GM23338 (cell line): ENCODE measurements at regions not wholly inside any gene's neighbourhood (a gene's known extent, or its start where the extent isn't known, plus 50 kb on each side); places are given as distances from the start of the nearest gene placed in this dataset.

Experiments used
- ATAC-seq: fragments of 200-7000 bp; cut with Tn5 transposase; 3 replicates; pipeline ENCODE4 v1.9.1; 2020
- DNase-seq: peaks from one replicate; pipeline ENCODE4 v3.0.0-alpha.2; 2015; ENCODE audit warnings: low spot score
- H2AFZ ChIP-seq: fragments of 200-600 bp; sonication (generic); 2 replicates; pipeline ENCODE4 v1.8.0; 2016; ENCODE audit warnings: antibody characterized with exemption, mild to moderate bottlenecking, moderate library complexity
- H3F3A ChIP-seq: fragments of 200-600 bp; sonication (generic); replicated peaks from 2 replicates; pipeline ENCODE4 v1.8.0; 2017; ENCODE audit warnings: antibody characterized with exemption, mixed run types, low read depth
- H3K27ac ChIP-seq: fragments of 200-600 bp; sonication (generic); 2 replicates; pipeline ENCODE4 v1.6.1; 2016; ENCODE audit warnings: low read depth
- H3K27me3 ChIP-seq: fragments of 200-600 bp; sonication (generic); 2 replicates; pipeline ENCODE4 v1.8.0; 2016; ENCODE audit warnings: mild to moderate bottlenecking, mixed run types, moderate library complexity; ENCODE audit not compliant: insufficient read depth
- H3K36me3 ChIP-seq: fragments of 200-600 bp; sonication (generic); 2 replicates; pipeline ENCODE4 v1.8.0; 2016; ENCODE audit warnings: mild to moderate bottlenecking; ENCODE audit not compliant: insufficient read depth
- H3K4me1 ChIP-seq: fragments of 200-600 bp; sonication (generic); 2 replicates; pipeline ENCODE4 v1.8.0; 2016; ENCODE audit warnings: mild to moderate bottlenecking, moderate library complexity; ENCODE audit not compliant: insufficient read depth
- H3K4me2 ChIP-seq: fragments of 200-600 bp; sonication (generic); 2 replicates; pipeline ENCODE4 v1.7.1; 2017; ENCODE audit warnings: mixed run types
- H3K4me3 ChIP-seq: fragments of 200-600 bp; sonication (generic); 2 replicates; pipeline ENCODE4 v1.6.1; 2016; ENCODE audit warnings: mixed run types
- H3K79me2 ChIP-seq: fragments of 200-600 bp; sonication (generic); replicated peaks from 2 replicates; pipeline ENCODE4 v1.8.0; 2017; ENCODE audit warnings: mild to moderate bottlenecking; ENCODE audit not compliant: insufficient read depth
- H3K9me2 ChIP-seq: fragments of 200-600 bp; sonication (generic); 2 replicates; pipeline ENCODE4 v1.8.0; 2017; ENCODE audit not compliant: insufficient read depth
- H4K20me1 ChIP-seq: fragments of 200-600 bp; sonication (generic); replicated peaks from 2 replicates; pipeline ENCODE4 v1.8.0; 2017; ENCODE audit warnings: mild to moderate bottlenecking; ENCODE audit not compliant: insufficient read depth
- H3K27ac Mint-ChIP-seq: 2 replicates; pipeline ENCODE4 v1.8.0; 2020; ENCODE audit warnings: inconsistent platforms, mild to moderate bottlenecking, moderate library complexity, mixed read lengths
- H3K27me3 Mint-ChIP-seq: 3 replicates; pipeline ENCODE4 v1.8.0; 2022; ENCODE audit warnings: low read depth, mild to moderate bottlenecking, moderate library complexity, mixed read lengths, inconsistent platforms; ENCODE audit not compliant: insufficient read depth, poor library complexity
- H3K36me3 Mint-ChIP-seq: 3 replicates; pipeline ENCODE4 v1.8.0; 2021; ENCODE audit warnings: low read depth, mild to moderate bottlenecking, inconsistent platforms, moderate library complexity, mixed read lengths
- H3K4me1 Mint-ChIP-seq: 3 replicates; pipeline ENCODE4 v1.8.0; 2020; ENCODE audit warnings: mild to moderate bottlenecking, inconsistent platforms, mixed read lengths
- H3K4me3 Mint-ChIP-seq: 3 replicates; pipeline ENCODE4 v1.8.0; 2021; ENCODE audit warnings: moderate library complexity, mild to moderate bottlenecking, inconsistent platforms, mixed read lengths
- H3K9me3 Mint-ChIP-seq: 3 replicates; pipeline ENCODE4 v1.8.0; 2020; ENCODE audit warnings: moderate library complexity, mild to moderate bottlenecking, inconsistent platforms, mixed read lengths
- CREB1 ChIP-seq: fragments of 250-450 bp; sonication (Bioruptor Pico); IDR thresholded peaks from 2 replicates; pipeline ENCODE4 v1.5.0; 2020; ENCODE audit warnings: low read depth, mild to moderate bottlenecking, moderate library complexity
- CTCF ChIP-seq, 2 experiments: fragments of 200-600 bp in 1 of 2; sonication (generic) in 1 of 2; conservative IDR thresholded peaks; 2 replicates each; pipeline versions ENCODE4 v1.5.1 to v1.6.1; 2016 to 2017; ENCODE audit warnings: antibody characterized with exemption in 2 of 2, low read depth in 2 of 2, mild to moderate bottlenecking in 2 of 2, moderate library complexity in 1 of 2
- ETS1 ChIP-seq: IDR thresholded peaks from 2 replicates; pipeline ENCODE4 v1.6.1; 2016; ENCODE audit warnings: antibody characterized with exemption
- EZH2 ChIP-seq: fragments of 200-600 bp; sonication (generic); IDR thresholded peaks from one replicate; pipeline ENCODE4 v1.8.0; 2017; ENCODE audit warnings: antibody characterized with exemption, mild to moderate bottlenecking, low read depth; ENCODE audit not compliant: unreplicated experiment
- EZH2phosphoT487 ChIP-seq: fragments of 200-600 bp; sonication (generic); IDR thresholded peaks from one replicate; pipeline ENCODE4 v1.8.1; 2018; ENCODE audit warnings: antibody characterized with exemption; ENCODE audit not compliant: unreplicated experiment
- JUNB ChIP-seq: IDR thresholded peaks from one replicate; pipeline ENCODE4 v1.6.1; 2016; ENCODE audit warnings: antibody characterized with exemption; ENCODE audit not compliant: unreplicated experiment
- NANOG ChIP-seq: IDR thresholded peaks from 2 replicates; pipeline ENCODE4 v1.6.1; 2016; ENCODE audit warnings: antibody characterized with exemption, borderline replicate concordance
- POLR2AphosphoS5 ChIP-seq: IDR thresholded peaks from 2 replicates; pipeline ENCODE4 v1.6.1; 2016; ENCODE audit warnings: antibody characterized with exemption, low read depth
- REST ChIP-seq: IDR thresholded peaks from one replicate; pipeline ENCODE4 v1.6.1; 2018; ENCODE audit warnings: antibody characterized with exemption; ENCODE audit not compliant: unreplicated experiment
- STAT1 ChIP-seq: IDR thresholded peaks from one replicate; pipeline ENCODE4 v1.6.1; 2016; ENCODE audit warnings: antibody characterized with exemption; ENCODE audit not compliant: unreplicated experiment
- ZNF114 ChIP-seq: fragments of 250-450 bp; sonication (Bioruptor Pico); IDR thresholded peaks from 2 replicates; pipeline ENCODE4 v1.5.0; 2020; ENCODE audit warnings: mild to moderate bottlenecking, moderate library complexity
- ZNF331 ChIP-seq: fragments of 250-450 bp; sonication (Bioruptor Pico); IDR thresholded peaks from 2 replicates; pipeline ENCODE4 v1.5.0; 2020; ENCODE audit warnings: low read depth, mild to moderate bottlenecking, moderate library complexity
- TF ChIP-seq, protein P1 (sequence below): fragments of 250-450 bp; sonication (Bioruptor Pico); IDR thresholded peaks from 2 replicates; pipeline ENCODE4 v1.5.0; 2020; ENCODE audit warnings: mild to moderate bottlenecking, moderate library complexity

GRCh38 chr20:1842281-1842680 lies 52.9 kb upstream of the SIRPA start:
- no peak overlapping the region for H2AFZ ChIP-seq
- no peaks in the 10 kb centered on the region for H3K4me1 ChIP-seq
- H3K4me1 Mint-ChIP-seq = peaks cover 7% of the 10 kb centered on the region
- TF ChIP-seq ZNF331 (CRISPR knock-in tag) (no peak), EZH2 (no peak), STAT1 (no peak), REST (no peak), ZNF114 (CRISPR knock-in tag) (no peak), CTCF (conservative IDR thresholded peaks at IDR 0.05; ENCODE audit: low read depth in 2 of 2) (no peak), EZH2phosphoT487 (no peak), NANOG (no peak), ETS1 (no peak), POLR2AphosphoS5 (no peak), JUNB (no peak), CREB1 (CRISPR knock-in tag) (no peak)
- TF ChIP-seq, protein P1, sequence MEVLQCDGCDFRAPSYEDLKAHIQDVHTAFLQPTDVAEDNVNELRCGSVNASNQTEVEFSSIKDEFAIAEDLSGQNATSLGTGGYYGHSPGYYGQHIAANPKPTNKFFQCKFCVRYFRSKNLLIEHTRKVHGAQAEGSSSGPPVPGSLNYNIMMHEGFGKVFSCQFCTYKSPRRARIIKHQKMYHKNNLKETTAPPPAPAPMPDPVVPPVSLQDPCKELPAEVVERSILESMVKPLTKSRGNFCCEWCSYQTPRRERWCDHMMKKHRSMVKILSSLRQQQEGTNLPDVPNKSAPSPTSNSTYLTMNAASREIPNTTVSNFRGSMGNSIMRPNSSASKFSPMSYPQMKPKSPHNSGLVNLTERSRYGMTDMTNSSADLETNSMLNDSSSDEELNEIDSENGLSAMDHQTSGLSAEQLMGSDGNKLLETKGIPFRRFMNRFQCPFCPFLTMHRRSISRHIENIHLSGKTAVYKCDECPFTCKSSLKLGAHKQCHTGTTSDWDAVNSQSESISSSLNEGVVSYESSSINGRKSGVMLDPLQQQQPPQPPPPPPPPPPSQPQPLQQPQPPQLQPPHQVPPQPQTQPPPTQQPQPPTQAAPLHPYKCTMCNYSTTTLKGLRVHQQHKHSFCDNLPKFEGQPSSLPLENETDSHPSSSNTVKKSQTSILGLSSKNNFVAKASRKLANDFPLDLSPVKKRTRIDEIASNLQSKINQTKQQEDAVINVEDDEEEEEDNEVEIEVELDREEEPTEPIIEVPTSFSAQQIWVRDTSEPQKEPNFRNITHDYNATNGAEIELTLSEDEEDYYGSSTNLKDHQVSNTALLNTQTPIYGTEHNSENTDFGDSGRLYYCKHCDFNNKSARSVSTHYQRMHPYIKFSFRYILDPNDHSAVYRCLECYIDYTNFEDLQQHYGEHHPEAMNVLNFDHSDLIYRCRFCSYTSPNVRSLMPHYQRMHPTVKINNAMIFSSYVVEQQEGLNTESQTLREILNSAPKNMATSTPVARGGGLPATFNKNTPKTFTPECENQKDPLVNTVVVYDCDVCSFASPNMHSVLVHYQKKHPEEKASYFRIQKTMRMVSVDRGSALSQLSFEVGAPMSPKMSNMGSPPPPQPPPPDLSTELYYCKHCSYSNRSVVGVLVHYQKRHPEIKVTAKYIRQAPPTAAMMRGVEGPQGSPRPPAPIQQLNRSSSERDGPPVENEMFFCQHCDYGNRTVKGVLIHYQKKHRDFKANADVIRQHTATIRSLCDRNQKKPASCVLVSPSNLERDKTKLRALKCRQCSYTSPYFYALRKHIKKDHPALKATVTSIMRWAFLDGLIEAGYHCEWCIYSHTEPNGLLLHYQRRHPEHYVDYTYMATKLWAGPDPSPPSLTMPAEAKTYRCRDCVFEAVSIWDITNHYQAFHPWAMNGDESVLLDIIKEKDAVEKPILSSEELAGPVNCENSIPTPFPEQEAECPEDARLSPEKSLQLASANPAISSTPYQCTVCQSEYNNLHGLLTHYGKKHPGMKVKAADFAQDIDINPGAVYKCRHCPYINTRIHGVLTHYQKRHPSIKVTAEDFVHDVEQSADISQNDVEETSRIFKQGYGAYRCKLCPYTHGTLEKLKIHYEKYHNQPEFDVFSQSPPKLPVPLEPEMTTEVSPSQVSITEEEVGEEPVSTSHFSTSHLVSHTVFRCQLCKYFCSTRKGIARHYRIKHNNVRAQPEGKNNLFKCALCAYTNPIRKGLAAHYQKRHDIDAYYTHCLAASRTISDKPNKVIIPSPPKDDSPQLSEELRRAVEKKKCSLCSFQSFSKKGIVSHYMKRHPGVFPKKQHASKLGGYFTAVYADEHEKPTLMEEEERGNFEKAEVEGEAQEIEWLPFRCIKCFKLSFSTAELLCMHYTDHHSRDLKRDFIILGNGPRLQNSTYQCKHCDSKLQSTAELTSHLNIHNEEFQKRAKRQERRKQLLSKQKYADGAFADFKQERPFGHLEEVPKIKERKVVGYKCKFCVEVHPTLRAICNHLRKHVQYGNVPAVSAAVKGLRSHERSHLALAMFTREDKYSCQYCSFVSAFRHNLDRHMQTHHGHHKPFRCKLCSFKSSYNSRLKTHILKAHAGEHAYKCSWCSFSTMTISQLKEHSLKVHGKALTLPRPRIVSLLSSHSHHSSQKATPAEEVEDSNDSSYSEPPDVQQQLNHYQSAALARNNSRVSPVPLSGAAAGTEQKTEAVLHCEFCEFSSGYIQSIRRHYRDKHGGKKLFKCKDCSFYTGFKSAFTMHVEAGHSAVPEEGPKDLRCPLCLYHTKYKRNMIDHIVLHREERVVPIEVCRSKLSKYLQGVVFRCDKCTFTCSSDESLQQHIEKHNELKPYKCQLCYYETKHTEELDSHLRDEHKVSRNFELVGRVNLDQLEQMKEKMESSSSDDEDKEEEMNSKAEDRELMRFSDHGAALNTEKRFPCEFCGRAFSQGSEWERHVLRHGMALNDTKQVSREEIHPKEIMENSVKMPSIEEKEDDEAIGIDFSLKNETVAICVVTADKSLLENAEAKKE = no peak
- no peaks in the 10 kb centered on the region for H3K27me3 ChIP-seq
- H3K27me3 Mint-ChIP-seq = peaks cover 7% of the 10 kb centered on the region
- DNase-seq = no peak
- no peaks in the 10 kb centered on the region for H3K79me2 ChIP-seq
- H3K4me2 ChIP-seq = no peak overlapping the region
- no peaks in the 10 kb centered on the region for H4K20me1 ChIP-seq
- H3K9me3 Mint-ChIP-seq = no peaks in the 10 kb centered on the region
- no peak for ATAC-seq
- H3K4me3 ChIP-seq = no peak overlapping the region
- H3K9me2 ChIP-seq = no peaks in the 10 kb centered on the region
- no peak overlapping the region for H3K27ac ChIP-seq
- H3K36me3 ChIP-seq = no peaks in the 10 kb centered on the region
- no peaks in the 10 kb centered on the region for H3K36me3 Mint-ChIP-seq
- H3K27ac Mint-ChIP-seq = no peak overlapping the region
- no peaks in the 10 kb centered on the region for H3F3A ChIP-seq
- H3K4me3 Mint-ChIP-seq = no peak overlapping the region
